HG03135 (cell line): ENCODE measurements at regions not wholly inside any gene's neighbourhood (a gene's known extent, or its start where the extent isn't known, plus 50 kb on each side); places are given as distances from the start of the nearest gene placed in this dataset.

ENCODE experiments used
- ATAC-seq: cut with Tn5 transposase; IDR thresholded peaks from one replicate; pipeline ENCODE4 v1.9.1; 2021; ENCODE audit warnings: mild to moderate bottlenecking, moderate library complexity; ENCODE audit not compliant: unreplicated experiment

DNA sequence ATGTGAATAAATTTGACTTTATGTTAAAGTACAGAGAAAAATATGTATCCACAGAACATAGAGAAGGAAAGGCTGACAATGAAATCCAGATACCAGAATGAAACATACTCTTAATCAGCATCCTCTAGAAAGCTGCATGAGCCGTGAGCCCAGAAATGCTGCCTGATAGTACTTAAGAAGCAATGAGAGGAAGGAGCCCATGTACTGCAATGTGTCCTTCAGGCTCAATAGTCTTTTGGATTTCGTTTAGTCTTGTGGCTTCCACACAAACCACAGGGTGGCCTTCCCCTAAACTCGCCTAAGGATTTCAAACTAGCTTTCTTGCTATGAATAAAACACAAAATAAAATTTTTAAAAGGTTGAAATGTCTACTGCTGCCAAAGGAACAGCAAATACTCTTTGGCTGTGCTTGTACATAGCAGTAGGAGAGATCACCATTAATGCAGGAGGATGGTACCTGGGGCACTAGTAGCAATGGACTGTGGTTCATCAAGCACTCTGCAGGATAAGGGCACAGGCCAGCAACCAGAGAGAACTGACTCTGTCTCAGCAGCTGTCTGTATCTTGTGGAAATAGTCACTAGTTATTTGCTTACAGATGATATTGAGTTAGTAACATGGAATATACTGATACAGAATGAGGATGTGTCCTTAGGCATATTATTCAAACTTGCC is 988.3 kb upstream of the LRFN5 start:
- ATAC-seq, result no peak

DNA sequence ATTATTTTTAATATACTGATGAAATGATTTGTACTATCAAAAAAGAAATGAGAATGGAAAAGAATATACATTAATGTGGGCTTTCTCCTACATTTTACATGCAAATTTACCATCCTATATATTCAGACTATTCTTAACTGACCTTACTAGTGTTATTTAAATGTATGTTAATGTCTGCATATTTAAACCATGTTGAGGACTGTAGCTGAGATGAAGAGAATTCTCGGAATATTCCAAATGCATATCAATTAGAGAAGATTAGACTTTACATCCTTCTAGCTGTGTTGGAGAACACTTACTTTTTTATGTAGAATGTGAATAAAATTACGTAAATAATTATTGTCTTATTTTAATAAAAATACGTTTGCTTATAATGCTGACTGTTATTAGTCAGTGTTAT is 990.1 kb upstream of the LRFN5 start:
- no peak for ATAC-seq

- ATAC-seq, result no peak
Measured at GRCh38 chr14:40601063-40601462, 1005.6 kb upstream of the LRFN5 start.

DNA sequence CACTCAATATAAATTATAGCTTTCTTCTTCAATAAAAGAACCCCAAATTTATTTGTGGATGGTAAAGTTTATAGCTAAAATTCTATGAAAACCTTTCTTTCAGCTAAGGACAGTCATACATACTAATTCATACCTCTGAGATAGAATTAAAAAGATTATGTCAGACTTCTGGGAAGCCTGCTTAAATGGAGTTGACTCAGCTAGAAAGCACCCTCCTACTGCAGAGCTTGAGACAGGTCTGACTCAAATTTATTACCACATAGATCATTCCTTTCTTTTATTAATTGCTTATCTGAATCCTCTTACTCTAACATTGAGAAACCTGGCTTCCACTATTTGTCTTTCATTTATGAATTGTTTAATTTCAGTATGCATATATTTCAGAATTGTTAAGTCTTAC is 1007.0 kb upstream of the LRFN5 start:
- ATAC-seq, result no peak

DNA sequence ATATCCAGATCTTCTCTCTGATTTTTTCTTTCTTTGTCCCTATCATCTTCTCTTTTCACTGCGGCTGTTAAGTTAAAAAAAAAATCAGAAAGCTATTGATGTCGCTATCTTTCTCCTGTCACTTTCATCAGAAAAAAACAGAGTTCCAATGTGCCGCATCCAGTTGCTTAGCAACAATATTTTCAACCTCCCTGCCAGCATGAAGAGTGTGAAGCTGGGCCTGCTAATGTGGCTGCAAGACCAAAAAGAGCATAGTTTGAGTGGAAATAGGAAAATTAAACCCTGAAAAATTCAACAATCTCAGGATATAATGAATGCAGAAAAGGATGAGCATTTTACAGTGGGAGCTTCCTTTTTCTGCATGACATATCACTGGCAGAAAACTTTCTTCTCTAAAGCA is 1025.4 kb upstream of the LRFN5 start:
- no peak for ATAC-seq

GRCh38 chr14:40576880-40577478 is 1029.7 kb upstream of the LRFN5 start:
- ATAC-seq, result no peak

GRCh38 chr14:40574780-40575179 is 1031.9 kb upstream of the LRFN5 start:
- ATAC-seq, result no peak

GRCh38 chr14:40525314-40525713 is 1081.4 kb upstream of the LRFN5 start:
- ATAC-seq, result no peak

- no peak for ATAC-seq
Measured at GRCh38 chr14:40523123-40523522, 1083.6 kb upstream of the LRFN5 start.

GRCh38 chr14:40494483-40494882 is 1062.2 kb upstream of the FBXO33 start:
- ATAC-seq, result no peak

- no peak for ATAC-seq
Measured at GRCh38 chr14:40487824-40488223, 1055.6 kb upstream of the FBXO33 start.

GRCh38 chr14:40485688-40486087 is 1053.5 kb upstream of the FBXO33 start:
- ATAC-seq, result no peak

DNA sequence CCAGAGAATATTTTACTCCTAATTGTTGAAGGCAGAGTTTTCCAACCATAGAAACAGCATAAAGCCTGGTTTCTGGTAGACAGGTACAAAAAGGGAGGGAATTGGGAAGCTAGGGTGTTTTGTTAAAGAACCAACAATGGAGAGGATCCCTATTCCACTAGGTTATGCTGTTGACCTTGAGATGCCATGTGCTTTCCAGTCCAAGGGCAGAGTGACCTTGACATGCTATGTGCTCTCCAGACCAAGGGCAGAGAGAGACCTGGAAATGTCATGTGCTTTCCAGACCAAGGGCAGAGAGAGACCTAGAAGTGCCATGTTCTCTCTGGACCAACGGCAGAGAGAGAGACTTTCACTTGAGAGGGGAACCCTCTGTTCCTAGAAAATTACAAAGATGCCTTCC is 1043.8 kb upstream of the FBXO33 start:
- no peak for ATAC-seq

DNA sequence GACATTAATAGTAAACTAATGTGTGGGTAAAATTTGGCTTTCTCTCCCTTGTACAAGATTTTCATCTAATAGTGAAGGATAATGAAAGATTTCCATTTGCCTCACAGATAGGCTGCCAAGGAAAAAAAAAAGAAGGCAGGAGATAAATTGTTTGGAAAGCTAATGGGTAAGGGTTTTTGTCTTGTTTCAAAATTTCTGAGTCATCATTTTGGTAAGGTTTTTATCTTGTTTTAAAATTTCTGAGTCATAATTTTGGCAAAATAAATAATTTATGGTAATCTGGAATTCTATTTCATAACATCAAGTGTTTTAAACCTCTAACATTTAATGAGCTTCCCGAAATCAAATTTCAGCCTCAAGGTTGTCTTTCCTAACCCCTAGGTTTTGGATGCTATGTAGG is 1035.7 kb upstream of the FBXO33 start:
- no peak for ATAC-seq

- ATAC-seq, result no peak
Measured at GRCh38 chr14:40464531-40464930, 1032.3 kb upstream of the FBXO33 start.

GRCh38 chr14:40463886-40464285 is 1031.7 kb upstream of the FBXO33 start:
- no peak for ATAC-seq

GRCh38 chr14:40452674-40453073 is 1020.4 kb upstream of the FBXO33 start:
- ATAC-seq, result no peak

DNA sequence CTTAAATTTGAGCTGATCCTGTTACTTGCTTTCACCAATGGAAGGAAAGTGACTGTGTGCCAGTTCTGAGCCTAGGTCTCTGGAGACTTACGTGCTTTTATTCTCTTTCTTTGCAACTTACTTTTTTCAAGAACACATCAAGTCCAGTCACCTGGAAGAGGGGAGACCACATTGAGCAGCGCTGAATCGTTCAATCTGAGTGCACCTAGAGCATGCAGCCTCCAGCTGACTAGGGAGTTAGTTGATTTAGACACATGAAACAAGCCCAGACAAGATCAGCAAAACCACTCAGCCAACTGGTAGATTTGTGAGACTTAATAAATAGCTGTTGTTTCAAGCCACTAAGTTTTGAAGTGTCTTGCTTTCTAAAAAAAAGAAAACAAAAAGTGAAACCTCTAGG is 1014.8 kb upstream of the FBXO33 start:
- ATAC-seq, result no peak

DNA sequence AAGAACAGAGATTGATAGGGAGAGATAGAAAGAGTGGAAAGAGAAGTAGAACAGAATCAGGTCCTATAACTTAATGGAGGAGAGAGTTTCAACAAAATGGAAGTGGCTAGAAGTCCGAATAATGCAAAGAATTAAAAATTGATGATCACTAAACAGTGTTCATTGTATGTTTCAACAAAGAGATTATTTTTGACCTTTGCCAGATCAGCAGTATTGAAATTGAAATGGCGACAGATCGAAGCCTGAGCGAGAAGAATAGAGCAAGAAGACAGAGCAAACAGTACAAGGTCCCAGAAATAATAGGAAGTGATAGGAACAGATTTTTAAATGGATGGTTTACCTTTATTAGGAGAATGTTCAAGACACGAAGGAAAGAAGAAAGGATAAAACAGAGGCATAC is 1012.8 kb upstream of the FBXO33 start:
- no peak for ATAC-seq

- ATAC-seq, result no peak
Measured at GRCh38 chr14:40436551-40436950, 1004.3 kb upstream of the FBXO33 start.

- ATAC-seq, result no peak
Measured at GRCh38 chr14:40417777-40418401, 985.7 kb upstream of the FBXO33 start.

DNA sequence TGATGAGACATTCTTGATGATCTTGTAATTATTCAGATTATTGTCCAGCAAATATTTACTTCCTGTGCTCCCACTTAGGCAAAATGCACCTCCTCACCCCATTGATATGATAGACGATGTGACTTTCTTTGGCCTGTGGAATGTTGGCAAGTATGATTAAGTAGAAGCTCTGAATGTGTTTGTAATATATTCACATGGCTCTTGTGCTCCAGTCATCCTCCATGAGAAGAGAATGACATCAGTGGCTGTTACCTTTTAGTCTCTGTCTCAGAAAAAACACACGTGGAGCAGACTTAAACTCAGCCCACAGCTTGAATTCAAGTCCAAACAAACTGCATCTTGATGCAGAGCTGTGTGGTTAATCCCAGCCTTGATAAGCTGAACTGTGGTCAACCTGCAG is 984.3 kb upstream of the FBXO33 start:
- no peak for ATAC-seq

- ATAC-seq, result no peak
Measured at GRCh38 chr14:40414386-40414785, 982.2 kb upstream of the FBXO33 start.
